Amniotic epithelial cell (primary cell): ENCODE measurements at regions not wholly inside any gene's neighbourhood (a gene's known extent, or its start where the extent isn't known, plus 50 kb on each side); places are given as distances from the start of the nearest gene placed in this dataset.
"Not testable (repeated sequence)": the region's sequence is repeated elsewhere in the genome, so short reads cannot be mapped to it uniquely, and the experiment has no call there.

Source experiments
- DNase-seq: peaks from one replicate; pipeline ENCODE4 v3.0.0-alpha.2; 2010; ENCODE audit warnings: low read depth

- DNase-seq, result no peak
Measured at GRCh38 chr3:187795207-187795960, 50.1 kb upstream of the BCL6 start.

- DNase-seq, result no peak
Measured at GRCh38 chr3:187798126-187798525, 52.9 kb upstream of the BCL6 start.

DNA sequence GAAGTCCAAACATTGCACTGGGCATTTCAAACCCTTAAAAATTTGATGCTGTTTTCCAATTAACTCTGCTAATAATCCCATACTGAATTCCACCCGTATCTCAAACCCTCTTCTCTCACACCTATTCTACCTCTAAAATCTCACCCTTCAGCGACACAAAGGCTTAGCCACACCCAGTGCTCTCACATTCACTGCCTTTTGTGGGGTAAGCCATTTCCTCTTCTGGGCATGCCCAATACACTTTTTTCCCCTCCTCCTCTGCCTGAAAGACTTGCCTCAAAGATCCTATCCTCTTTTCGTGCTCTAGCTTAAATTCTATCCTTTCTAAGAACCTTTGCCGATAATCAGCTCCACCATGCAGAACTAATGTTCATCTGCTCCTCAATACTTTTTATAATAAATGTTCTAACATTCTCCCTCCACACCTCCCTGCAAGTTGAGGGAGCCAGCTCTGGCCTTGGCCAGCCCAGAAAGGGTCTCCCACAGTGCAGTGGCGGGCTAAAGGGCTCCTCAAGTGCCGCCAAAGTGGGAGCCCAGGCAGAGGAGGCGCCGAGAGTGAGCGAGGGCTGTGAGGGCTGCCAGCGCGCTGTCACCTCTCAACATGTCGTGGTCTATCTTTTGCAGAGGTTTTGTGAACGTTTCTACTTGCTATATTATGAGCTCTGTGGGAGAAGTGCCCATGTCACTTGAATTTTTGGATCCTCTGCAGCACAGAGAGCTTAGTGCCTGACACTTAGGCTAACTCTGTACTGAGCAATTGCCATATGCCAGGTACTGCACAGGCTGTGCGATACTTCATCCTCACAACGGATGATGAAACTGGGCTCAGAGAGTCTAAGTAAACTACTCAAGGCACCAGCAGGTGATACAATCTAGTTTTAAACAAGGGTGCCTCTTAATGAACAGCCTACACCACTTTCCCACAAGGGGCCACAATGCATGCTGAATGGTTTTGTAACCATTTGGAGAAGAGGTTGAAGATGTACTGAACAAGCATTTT is 53.6 kb upstream of the BCL6 start:
- no peak for DNase-seq

DNA sequence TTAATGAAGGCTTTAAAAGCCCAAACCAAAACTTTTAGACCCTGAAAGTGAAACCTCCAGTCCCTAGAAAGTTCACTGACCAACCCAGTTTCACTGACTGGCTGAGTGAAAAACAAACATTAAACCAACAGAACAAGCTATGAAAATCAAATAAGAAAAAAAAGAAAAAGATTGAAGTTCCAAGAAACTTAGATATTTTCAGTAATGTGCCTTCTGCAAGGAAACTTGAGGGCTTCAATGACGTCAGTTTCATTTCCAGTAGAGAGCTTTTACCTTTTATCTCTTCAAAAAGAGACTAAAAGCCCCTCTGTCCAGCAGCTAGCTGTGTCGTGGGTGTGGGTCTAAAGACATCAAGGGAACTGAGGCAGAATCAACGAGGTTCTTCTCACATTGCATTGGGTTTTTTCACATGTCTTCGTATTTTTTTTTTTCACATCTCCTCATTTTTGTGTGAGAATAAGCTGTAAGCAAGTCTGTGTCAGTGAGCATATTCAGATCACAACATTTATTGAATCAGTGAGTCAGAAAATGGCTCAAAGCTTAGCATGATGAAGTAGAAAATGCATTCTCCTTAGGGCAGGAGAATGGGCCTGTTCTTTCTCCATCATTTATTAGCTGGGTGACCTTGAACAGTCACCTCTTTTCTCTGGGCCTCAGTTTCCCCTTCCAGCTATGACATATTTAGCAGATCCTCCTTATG is 54.8 kb upstream of the BCL6 start:
- DNase-seq, result no peak

- no peak for DNase-seq
Measured at GRCh38 chr3:187801152-187801551, 55.9 kb upstream of the BCL6 start.

GRCh38 chr3:187802203-187802927 is 57.1 kb upstream of the BCL6 start:
- DNase-seq, result no peak

GRCh38 chr3:187802928-187803259 is 57.6 kb upstream of the BCL6 start:
- DNase-seq, result no peak

GRCh38 chr3:187804120-187804744 is 59.0 kb upstream of the BCL6 start:
- DNase-seq, result no peak

DNA sequence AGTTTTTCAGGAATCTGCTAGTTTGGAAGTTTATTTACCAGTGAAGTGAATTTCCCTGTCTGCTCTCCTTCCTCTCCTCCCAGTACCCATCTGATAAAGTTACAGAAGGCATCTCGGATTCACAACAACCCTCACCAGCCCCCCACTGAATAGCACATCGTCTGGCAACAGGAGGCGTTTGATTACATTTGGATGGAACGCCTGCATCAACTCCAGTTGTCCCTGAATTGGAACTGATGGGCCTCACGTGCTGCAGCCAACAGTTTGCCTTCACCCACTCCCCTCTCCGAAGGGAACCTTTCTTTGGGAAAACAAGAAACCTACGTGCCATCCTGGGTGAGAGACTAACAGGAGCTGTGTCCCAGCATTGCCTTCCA is 59.5 kb upstream of the BCL6 start:
- DNase-seq, result no peak

DNA sequence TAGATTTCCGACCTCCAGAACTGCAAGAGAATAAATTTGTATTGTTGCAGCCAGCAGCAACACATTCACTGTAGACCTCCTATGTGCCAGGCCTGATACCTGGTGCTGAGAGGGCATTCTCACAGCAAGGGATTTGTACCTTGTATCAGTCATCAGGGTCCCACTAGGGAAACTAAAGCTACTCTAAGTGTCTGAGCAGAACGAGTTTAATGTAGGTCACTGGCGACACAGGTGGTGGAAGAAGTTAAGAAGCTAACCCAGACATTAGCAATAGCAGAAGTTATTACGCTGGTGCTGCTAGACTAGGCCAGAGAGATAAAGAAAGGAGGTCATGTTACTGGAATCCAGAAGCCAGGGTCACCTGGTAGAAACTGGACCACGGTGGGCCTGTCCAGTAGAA is 60.5 kb upstream of the BCL6 start:
- no peak for DNase-seq

DNA sequence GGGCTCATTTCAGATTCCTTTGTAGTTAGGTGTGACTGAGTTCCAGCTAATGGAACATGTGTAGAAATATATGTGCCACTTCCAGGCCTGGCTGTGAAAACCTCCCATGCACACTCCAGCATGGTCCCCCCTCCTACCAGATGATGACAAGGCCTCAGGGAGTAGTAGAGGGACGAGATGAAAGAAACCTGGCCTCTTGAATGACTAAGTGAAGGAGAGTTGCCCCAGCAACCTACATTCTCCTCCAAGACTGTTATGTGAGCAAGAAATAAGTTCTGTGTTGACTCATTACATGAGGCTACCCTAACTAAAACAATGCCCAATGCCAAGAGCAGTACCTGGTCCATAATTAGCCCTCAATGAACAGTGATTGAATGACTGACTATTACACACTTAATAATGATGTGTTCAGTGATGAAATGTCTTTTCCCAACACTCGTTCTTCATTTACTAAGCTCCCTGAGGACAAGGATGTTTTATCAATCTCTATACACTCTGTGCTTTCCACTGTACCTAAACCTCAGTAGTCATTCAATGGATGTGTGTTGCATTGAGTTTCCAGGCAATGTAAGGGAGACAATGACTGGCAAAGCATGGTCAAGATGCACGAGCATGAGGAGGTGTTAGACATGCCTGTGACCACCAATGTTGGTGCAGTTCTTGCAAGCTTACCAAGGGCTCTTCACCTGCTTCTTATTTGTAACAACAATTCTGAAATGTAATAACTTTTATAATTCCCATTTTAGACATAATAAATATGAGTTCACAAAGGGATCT is 62.0 kb upstream of the BCL6 start:
- DNase-seq, result peak; percentile 77

DNA sequence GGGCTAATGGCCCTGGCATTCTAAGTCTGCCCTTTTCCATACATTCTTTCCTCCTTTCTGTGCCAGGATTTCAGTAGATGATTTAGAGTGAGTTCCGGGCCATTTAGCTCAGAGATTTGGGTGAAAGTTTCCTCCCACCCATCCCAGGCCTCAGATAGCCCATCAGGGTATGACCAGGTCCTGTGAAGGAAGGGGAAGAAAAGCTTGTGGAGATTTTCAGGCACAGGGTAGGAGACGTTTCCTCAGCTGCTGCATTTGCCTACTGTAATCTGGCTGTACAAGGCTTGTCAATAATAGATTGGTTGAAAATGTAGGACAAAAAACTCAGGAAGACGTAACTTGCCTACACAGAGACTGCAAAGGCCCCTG is 63.2 kb upstream of the BCL6 start:
- DNase-seq, result no peak

DNA sequence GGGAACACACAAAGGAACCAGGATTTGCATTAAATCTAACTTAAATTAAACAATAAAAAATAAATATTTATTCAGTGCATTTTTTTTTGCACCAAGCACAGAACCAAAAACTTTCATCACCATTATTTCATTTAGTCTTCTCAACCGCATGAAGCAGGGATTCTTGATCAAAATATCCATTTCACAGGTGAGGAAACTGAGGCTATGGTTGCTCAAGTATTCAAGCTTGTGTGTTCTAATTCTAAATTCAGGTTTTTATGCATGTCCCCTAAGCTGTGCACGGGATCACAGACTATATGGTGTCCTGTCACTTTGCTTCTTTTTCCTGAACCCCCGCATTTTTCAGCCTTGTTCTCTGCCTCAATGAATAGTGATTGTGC is 64.3 kb upstream of the BCL6 start:
- DNase-seq, result no peak

GRCh38 chr3:187810021-187810446 is 64.8 kb upstream of the BCL6 start:
- DNase-seq, result peak; percentile 15

DNA sequence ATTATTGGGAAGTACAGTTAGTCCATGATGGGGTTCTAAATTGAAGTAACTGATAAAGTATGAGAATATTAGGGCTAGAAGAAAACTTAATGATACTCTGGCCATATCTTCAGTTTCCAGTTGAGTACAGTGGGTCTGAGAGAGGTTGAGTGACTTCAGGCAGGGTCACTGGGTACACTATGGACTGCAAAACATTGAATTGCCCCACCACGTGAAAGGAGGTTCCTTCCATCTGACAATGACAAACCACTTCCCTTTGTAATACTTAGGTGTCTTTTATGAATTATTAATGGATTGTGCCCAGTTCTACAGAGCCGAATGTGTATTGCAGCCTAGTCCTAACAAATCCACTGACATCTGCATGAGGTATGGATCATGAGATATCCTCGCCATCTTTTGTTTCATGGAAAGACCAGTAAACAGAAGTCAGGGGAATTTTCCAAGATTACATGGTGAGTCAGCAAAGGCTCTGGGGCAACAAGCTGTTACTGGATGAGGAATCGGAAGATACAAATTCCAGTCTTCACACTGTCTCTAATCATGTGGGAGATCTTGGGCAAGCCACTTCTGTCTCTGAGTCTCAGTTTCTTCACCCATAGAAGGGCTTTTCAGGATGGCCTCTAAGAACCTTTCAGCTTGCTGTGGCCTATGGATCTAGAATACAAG is 66.5 kb upstream of the BCL6 start:
- peak; percentile 98 for DNase-seq

DNA sequence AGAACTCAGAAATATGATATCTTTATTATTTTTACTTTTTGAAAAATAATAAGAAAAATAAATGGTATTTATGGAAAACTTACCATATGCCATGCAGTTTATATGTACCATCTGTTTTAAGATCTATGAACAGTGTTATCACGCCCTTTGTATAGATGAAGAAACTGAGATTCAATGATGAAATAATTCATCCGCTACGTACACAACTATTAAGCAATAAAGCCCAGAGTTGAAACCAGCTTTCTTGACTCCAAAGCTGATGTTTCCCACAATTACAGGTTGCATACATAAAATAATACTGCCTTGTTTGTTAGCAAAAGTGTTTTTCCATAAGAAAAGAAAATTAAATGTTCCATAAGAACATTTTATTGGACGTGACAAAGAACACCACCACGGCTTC is 67.2 kb upstream of the BCL6 start:
- no peak for DNase-seq

DNA sequence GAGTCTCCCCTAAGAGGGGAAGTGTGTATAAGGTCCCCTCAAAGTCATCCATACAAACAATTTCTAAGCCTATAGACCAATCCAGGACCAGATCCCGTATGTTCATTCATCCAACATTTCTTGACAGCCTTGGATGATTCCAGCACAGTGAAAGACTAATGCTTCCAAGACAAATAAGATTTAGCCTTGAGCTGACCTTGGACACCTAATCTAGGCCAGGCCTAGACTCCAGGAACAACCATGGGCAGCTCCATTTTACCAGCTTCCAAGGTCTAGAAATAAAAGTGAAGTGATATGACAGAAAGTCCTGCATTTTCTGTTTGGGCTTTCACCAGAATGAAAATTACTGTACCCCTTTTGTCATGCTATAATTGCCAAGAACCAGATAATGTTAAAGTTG is 67.9 kb upstream of the BCL6 start:
- no peak for DNase-seq

- DNase-seq, result not testable (repeated sequence)
Measured at GRCh38 chr3:187817766-187818165, 72.5 kb upstream of the BCL6 start.

GRCh38 chr3:187821616-187822317 is 76.5 kb upstream of the BCL6 start:
- no peak for DNase-seq

- no peak for DNase-seq
Measured at GRCh38 chr3:187822402-187822801, 77.1 kb upstream of the BCL6 start.
